ENCODE measurements at regions not wholly inside any gene's neighbourhood (a gene's known extent, or its start where the extent isn't known, plus 50 kb on each side); places are given as distances from the start of the nearest gene placed in this dataset.

DNA sequence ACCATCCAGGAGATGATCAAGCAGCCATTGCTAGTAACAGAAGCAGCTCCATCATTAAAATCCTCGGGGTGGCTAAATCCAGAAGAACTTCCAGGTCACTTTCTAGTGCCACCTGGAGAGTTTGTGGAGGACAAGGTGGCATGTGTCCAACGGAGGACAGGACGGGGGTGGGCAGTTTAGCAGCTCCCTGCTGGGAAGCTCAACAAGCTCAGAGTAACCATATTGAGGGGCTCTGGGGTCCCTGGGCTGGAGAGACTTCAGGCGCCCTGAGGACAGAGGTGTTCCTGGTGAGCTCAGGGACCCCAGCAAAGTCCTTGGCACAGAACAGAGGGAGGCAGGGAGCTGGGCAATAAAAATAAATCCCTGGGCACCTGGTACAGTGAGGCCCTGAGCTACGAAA is 140.0 kb upstream of the FHL2 start:
- Histone ChIP-seq H3K4me1 (ENCODE audit: control insufficient read depth, insufficient read depth, low read length) (no peaks in the 10 kb centered on the region), H4K20me1 (ENCODE audit: insufficient read depth, low read length) (no peaks in the 10 kb centered on the region), H3K36me3 (ENCODE audit: control insufficient read depth, insufficient read depth, low read length) (no peaks in the 10 kb centered on the region), H2BK15ac (ENCODE audit: low read depth, low read length) (no peak overlapping the region), H3K9me1 (ENCODE audit: insufficient read depth, low read length) (no peaks in the 10 kb centered on the region; the same call in 1 of the 2 replicates), H3K79me1 (ENCODE audit: low read depth in 1 of 2, low read length in 2 of 2) (no peaks in the 10 kb centered on the region), H3K9ac (ENCODE audit: low read depth, low read length) (no peak overlapping the region), H3K27ac (ENCODE audit: insufficient read depth, low read length) (no peak overlapping the region), H2AK9ac (replicated peaks; ENCODE audit: low read depth, low read length, poor library complexity) (no peak overlapping the region), H4K8ac (ENCODE audit: low read depth in 2 of 2, low read length in 2 of 2) (no peak overlapping the region), H2BK20ac (ENCODE audit: low read depth, low read length) (no peak overlapping the region), H3K4me2 (ENCODE audit: low read depth, low read length) (no peak overlapping the region), H2BK5ac (ENCODE audit: low read depth, low read length, poor library complexity, severe bottlenecking) (no peak overlapping the region), H3K27me3 (ENCODE audit: control insufficient read depth, insufficient read depth, low read length) (peaks cover 49% of the 10 kb centered on the region), H3K56ac (ENCODE audit: extremely low read depth, insufficient read depth, low read length) (no peak overlapping the region), H3K4me3 (ENCODE audit: insufficient read depth, low read depth, low read length) (no peak overlapping the region), H3K9me3 (ENCODE audit: control insufficient read depth, insufficient read depth, low read length) (no peaks in the 10 kb centered on the region), H3K14ac (replicated peaks; ENCODE audit: low read depth, low read length) (no peak overlapping the region), H2AK5ac (ENCODE audit: low read depth, low read length) (no peak overlapping the region), H3K23ac (ENCODE audit: low read depth, low read length) (no peak overlapping the region), H4K91ac (ENCODE audit: insufficient read depth, low read depth, low read length) (no peak overlapping the region), H3K4ac (ENCODE audit: low read depth, low read length) (no peak overlapping the region), H4K5ac (ENCODE audit: low read depth, low read length) (no peak overlapping the region), H3K18ac (ENCODE audit: low read depth, low read length) (no peak overlapping the region), H2BK120ac (ENCODE audit: low read depth, low read length) (no peak overlapping the region), H2AFZ (replicated peaks; ENCODE audit: low read length, poor library complexity) (no peak overlapping the region)
- dilution Hi-C loops (cut with HindIII; ENCODE audit: low sequenced_read_pairs, unreplicated experiment), result no loop called here
- DNase-seq (no peak), ATAC-seq (ENCODE audit: low read depth) (no peak)
- ChIA-PET POLR2A (ENCODE audit: unreplicated experiment) (no interaction called here), CTCF (no interaction called here)
- intact Hi-C loops (cut with micrococcal nuclease), result no loop called here
- BruUV-seq (replicated peaks), result no TSS peak
- 100% methylated on average over 1 of the region's 5 CpGs; no CpG with 5 or more reads in 1 of the 2 experiments for WGBS, 2 experiments (ENCODE audit: extremely low coverage in 2 of 2, insufficient read length in 1 of 2)
- in situ Hi-C loops (cut with MboI; ENCODE audit: low sequenced_read_pairs), result loop anchor here (10.0 kb wide), 1 partner anchor 194 kb away; no protein-coding TSS in a partner anchor
- TF ChIP-seq RAD21 (IDR thresholded peaks at IDR 0.05; ENCODE audit: low read length), result no peak
- no peak for TF ChIP-seq RCOR1 (IDR thresholded peaks at IDR 0.05; ENCODE audit: insufficient replicate concordance, low read length)
- no peak for TF ChIP-seq BHLHE40 (IDR thresholded peaks at IDR 0.05; ENCODE audit: low read depth, low read length)
- no peak for TF ChIP-seq RFX5 (IDR thresholded peaks at IDR 0.05; ENCODE audit: low read depth, low read length)
- TF ChIP-seq MAZ (IDR thresholded peaks at IDR 0.05; ENCODE audit: borderline replicate concordance, low read depth, low read length), result no peak
- no peak for TF ChIP-seq FOS (IDR thresholded peaks at IDR 0.05; ENCODE audit: low read depth, low read length)
- TF ChIP-seq SMC3 (IDR thresholded peaks at IDR 0.05; ENCODE audit: low read depth, low read length), result no peak
- TF ChIP-seq MXI1 (IDR thresholded peaks at IDR 0.05; ENCODE audit: borderline replicate concordance, low read depth, low read length), result no peak
- TF ChIP-seq CHD1 (IDR thresholded peaks at IDR 0.05; ENCODE audit: low read depth, low read length), result no peak
- TF ChIP-seq, protein P1, sequence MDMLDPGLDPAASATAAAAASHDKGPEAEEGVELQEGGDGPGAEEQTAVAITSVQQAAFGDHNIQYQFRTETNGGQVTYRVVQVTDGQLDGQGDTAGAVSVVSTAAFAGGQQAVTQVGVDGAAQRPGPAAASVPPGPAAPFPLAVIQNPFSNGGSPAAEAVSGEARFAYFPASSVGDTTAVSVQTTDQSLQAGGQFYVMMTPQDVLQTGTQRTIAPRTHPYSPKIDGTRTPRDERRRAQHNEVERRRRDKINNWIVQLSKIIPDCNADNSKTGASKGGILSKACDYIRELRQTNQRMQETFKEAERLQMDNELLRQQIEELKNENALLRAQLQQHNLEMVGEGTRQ (IDR thresholded peaks at IDR 0.05; ENCODE audit: low read depth, low read length), result no peak
- no peak for TF ChIP-seq CEBPB (IDR thresholded peaks at IDR 0.05; ENCODE audit: low read depth, low read length)
- TF ChIP-seq, protein P2, sequence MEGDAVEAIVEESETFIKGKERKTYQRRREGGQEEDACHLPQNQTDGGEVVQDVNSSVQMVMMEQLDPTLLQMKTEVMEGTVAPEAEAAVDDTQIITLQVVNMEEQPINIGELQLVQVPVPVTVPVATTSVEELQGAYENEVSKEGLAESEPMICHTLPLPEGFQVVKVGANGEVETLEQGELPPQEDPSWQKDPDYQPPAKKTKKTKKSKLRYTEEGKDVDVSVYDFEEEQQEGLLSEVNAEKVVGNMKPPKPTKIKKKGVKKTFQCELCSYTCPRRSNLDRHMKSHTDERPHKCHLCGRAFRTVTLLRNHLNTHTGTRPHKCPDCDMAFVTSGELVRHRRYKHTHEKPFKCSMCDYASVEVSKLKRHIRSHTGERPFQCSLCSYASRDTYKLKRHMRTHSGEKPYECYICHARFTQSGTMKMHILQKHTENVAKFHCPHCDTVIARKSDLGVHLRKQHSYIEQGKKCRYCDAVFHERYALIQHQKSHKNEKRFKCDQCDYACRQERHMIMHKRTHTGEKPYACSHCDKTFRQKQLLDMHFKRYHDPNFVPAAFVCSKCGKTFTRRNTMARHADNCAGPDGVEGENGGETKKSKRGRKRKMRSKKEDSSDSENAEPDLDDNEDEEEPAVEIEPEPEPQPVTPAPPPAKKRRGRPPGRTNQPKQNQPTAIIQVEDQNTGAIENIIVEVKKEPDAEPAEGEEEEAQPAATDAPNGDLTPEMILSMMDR (conservative IDR thresholded peaks at IDR 0.05; ENCODE audit: low read depth, low read length), result no peak
- no peak for TF ChIP-seq NFE2L2 (IDR thresholded peaks at IDR 0.05; ENCODE audit: low read depth, low read length)
- no peak for TF ChIP-seq MAFK (IDR thresholded peaks at IDR 0.05; ENCODE audit: low read depth, low read length)
- no peak for TF ChIP-seq POLR2A (IDR thresholded peaks at IDR 0.05; ENCODE audit: low read depth, low read length)
- TF ChIP-seq, protein P3, sequence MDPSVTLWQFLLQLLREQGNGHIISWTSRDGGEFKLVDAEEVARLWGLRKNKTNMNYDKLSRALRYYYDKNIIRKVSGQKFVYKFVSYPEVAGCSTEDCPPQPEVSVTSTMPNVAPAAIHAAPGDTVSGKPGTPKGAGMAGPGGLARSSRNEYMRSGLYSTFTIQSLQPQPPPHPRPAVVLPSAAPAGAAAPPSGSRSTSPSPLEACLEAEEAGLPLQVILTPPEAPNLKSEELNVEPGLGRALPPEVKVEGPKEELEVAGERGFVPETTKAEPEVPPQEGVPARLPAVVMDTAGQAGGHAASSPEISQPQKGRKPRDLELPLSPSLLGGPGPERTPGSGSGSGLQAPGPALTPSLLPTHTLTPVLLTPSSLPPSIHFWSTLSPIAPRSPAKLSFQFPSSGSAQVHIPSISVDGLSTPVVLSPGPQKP (IDR thresholded peaks at IDR 0.05; ENCODE audit: borderline replicate concordance, low read depth, low read length), result no peak
